ENCODE measurements at regions not wholly inside any gene's neighbourhood (a gene's known extent, or its start where the extent isn't known, plus 50 kb on each side); places are given as distances from the start of the nearest gene placed in this dataset.

GRCh38 chr12:43095669-43096280 is 456.2 kb downstream of the ADAMTS20 start:
- TF ChIP-seq POLR2A (IDR thresholded peaks at IDR 0.05) (no peak), CTCF (IDR thresholded peaks at IDR 0.05) (no peak)

All from Peyer's patch (tissue), 4 donors.